ENCODE measurements at regions not wholly inside any gene's neighbourhood (a gene's known extent, or its start where the extent isn't known, plus 50 kb on each side); places are given as distances from the start of the nearest gene placed in this dataset.
"Not testable (repeated sequence)": the region's sequence is repeated elsewhere in the genome, so short reads cannot be mapped to it uniquely, and the experiment has no call there.

- Histone ChIP-seq H3K27ac (no peak overlapping the region), H3K9me3 (ENCODE audit: severe bottlenecking) (no peaks in the 10 kb centered on the region), H3K4me3 (ENCODE audit: low read depth, low read length) (no peak overlapping the region), H3K36me3 (no peaks in the 10 kb centered on the region), H3K27me3 (ENCODE audit: insufficient read depth, low read depth, severe bottlenecking) (peaks cover 14% of the 10 kb centered on the region)
- no peak for DNase-seq
- no peak for TF ChIP-seq CTCF (IDR thresholded peaks at IDR 0.05; ENCODE audit: low read depth, low read length)
Observed at GRCh38 chr3:94360987-94361386, 298.1 kb downstream of the NSUN3 start.

- Histone ChIP-seq H3K9me3 (ENCODE audit: severe bottlenecking) (no peaks in the 10 kb centered on the region), H3K27me3 (ENCODE audit: insufficient read depth, low read depth, severe bottlenecking) (peaks cover 10% of the 10 kb centered on the region), H3K4me3 (ENCODE audit: low read depth, low read length) (no peak overlapping the region), H3K27ac (no peak overlapping the region), H3K36me3 (no peaks in the 10 kb centered on the region)
- no peak for TF ChIP-seq CTCF (IDR thresholded peaks at IDR 0.05; ENCODE audit: low read depth, low read length)
- DNase-seq = no peak
Observed at GRCh38 chr3:94362393-94362792, 299.5 kb downstream of the NSUN3 start.

- Histone ChIP-seq H3K4me3 (ENCODE audit: low read depth, low read length) (no peak overlapping the region), H3K27ac (no peak overlapping the region), H3K27me3 (ENCODE audit: insufficient read depth, low read depth, severe bottlenecking) (peaks cover 26% of the 10 kb centered on the region), H3K36me3 (no peaks in the 10 kb centered on the region), H3K9me3 (ENCODE audit: severe bottlenecking) (no peaks in the 10 kb centered on the region)
- TF ChIP-seq CTCF (IDR thresholded peaks at IDR 0.05; ENCODE audit: low read depth, low read length) = no peak
- DNase-seq = no peak
Observed at GRCh38 chr3:94365006-94365405, 302.1 kb downstream of the NSUN3 start.

- no peak for DNase-seq
- Histone ChIP-seq H3K4me3 (ENCODE audit: low read depth, low read length) (no peak overlapping the region), H3K36me3 (no peaks in the 10 kb centered on the region), H3K27ac (no peak overlapping the region), H3K9me3 (ENCODE audit: severe bottlenecking) (no peaks in the 10 kb centered on the region), H3K27me3 (ENCODE audit: insufficient read depth, low read depth, severe bottlenecking) (peaks cover 60% of the 10 kb centered on the region)
- TF ChIP-seq CTCF (IDR thresholded peaks at IDR 0.05; ENCODE audit: low read depth, low read length) = no peak
Observed at GRCh38 chr3:94372026-94372425, 309.2 kb downstream of the NSUN3 start.

GRCh38 chr3:94373456-94373855 lies 310.6 kb downstream of the NSUN3 start:
- Histone ChIP-seq H3K9me3 (ENCODE audit: severe bottlenecking) (no peaks in the 10 kb centered on the region), H3K27ac (no peak overlapping the region), H3K27me3 (ENCODE audit: insufficient read depth, low read depth, severe bottlenecking) (peaks cover 63% of the 10 kb centered on the region), H3K4me3 (ENCODE audit: low read depth, low read length) (no peak overlapping the region), H3K36me3 (no peaks in the 10 kb centered on the region)
- no peak for DNase-seq
- no peak for TF ChIP-seq CTCF (IDR thresholded peaks at IDR 0.05; ENCODE audit: low read depth, low read length)

GRCh38 chr3:94374439-94375161 lies 311.7 kb downstream of the NSUN3 start:
- H3K27me3 ChIP-seq (ENCODE audit: insufficient read depth, low read depth, severe bottlenecking) = peaks cover 67% of the 10 kb centered on the region
- no peak for DNase-seq
- no peak for TF ChIP-seq CTCF (IDR thresholded peaks at IDR 0.05; ENCODE audit: low read depth, low read length)

GRCh38 chr3:94377123-94377696 lies 314.3 kb downstream of the NSUN3 start:
- DNase-seq; H3K4me3 ChIP-seq (ENCODE audit: low read depth, low read length); H3K9me3 ChIP-seq (ENCODE audit: severe bottlenecking); H3K36me3 ChIP-seq; H3K27ac ChIP-seq: not testable (repeated sequence)
- H3K27me3 ChIP-seq (ENCODE audit: insufficient read depth, low read depth, severe bottlenecking) = peaks cover 63% of the 10 kb centered on the region

More at GRCh38 chr3:94374439-94375161, 311.7 kb downstream of the NSUN3 start:
- H3K36me3 ChIP-seq = no peaks in the 10 kb centered on the region
- no peaks in the 10 kb centered on the region for H3K9me3 ChIP-seq (ENCODE audit: severe bottlenecking)
- no peak overlapping the region for H3K27ac ChIP-seq
- H3K4me3 ChIP-seq (ENCODE audit: low read depth, low read length) = no peak overlapping the region

- not testable (repeated sequence) for H3K36me3 ChIP-seq, H3K27ac ChIP-seq
Observed at GRCh38 chr3:94377863-94378262, 315.0 kb downstream of the NSUN3 start.

More at GRCh38 chr3:94377863-94378262, 315.0 kb downstream of the NSUN3 start:
- DNase-seq; H3K9me3 ChIP-seq (ENCODE audit: severe bottlenecking); H3K4me3 ChIP-seq (ENCODE audit: low read depth, low read length): not testable (repeated sequence)
- H3K27me3 ChIP-seq (ENCODE audit: insufficient read depth, low read depth, severe bottlenecking) = peaks cover 66% of the 10 kb centered on the region
